T-helper 22 cell (primary cell): ENCODE measurements at regions not wholly inside any gene's neighbourhood (a gene's known extent, or its start where the extent isn't known, plus 50 kb on each side); places are given as distances from the start of the nearest gene placed in this dataset.

Experiments used
- DNase-seq: peaks from one replicate; pipeline ENCODE4 v3.0.0-alpha.2; 2020; ENCODE audit warnings: low read depth

GRCh38 chr10:128897401-128898129 is 569.5 kb upstream of the MGMT start:
- no peak for DNase-seq

GRCh38 chr10:128898133-128898915 is 568.7 kb upstream of the MGMT start:
- no peak for DNase-seq

- DNase-seq, result no peak
Measured at GRCh38 chr10:128898916-128899195, 568.2 kb upstream of the MGMT start.

GRCh38 chr10:128900456-128900855 is 566.6 kb upstream of the MGMT start:
- no peak for DNase-seq

GRCh38 chr10:128901236-128901635 is 565.8 kb upstream of the MGMT start:
- DNase-seq, result no peak

- no peak for DNase-seq
Measured at GRCh38 chr10:128902031-128902710, 564.9 kb upstream of the MGMT start.

- no peak for DNase-seq
Measured at GRCh38 chr10:128907155-128907941, 559.7 kb upstream of the MGMT start.

- DNase-seq, result no peak
Measured at GRCh38 chr10:128908099-128908498, 558.9 kb upstream of the MGMT start.

- DNase-seq, result no peak
Measured at GRCh38 chr10:128908499-128908898, 558.5 kb upstream of the MGMT start.

- DNase-seq, result no peak
Measured at GRCh38 chr10:128912568-128913311, 554.3 kb upstream of the MGMT start.

- DNase-seq, result no peak
Measured at GRCh38 chr10:128914681-128915080, 552.4 kb upstream of the MGMT start.

- DNase-seq, result no peak
Measured at GRCh38 chr10:128915630-128916029, 551.4 kb upstream of the MGMT start.

GRCh38 chr10:128916383-128916782 is 550.7 kb upstream of the MGMT start:
- DNase-seq, result no peak

GRCh38 chr10:128921389-128922022 is 545.5 kb upstream of the MGMT start:
- no peak for DNase-seq

GRCh38 chr10:128922172-128922571 is 544.9 kb upstream of the MGMT start:
- DNase-seq, result no peak

- DNase-seq, result no peak
Measured at GRCh38 chr10:128922619-128923196, 544.3 kb upstream of the MGMT start.

- DNase-seq, result no peak
Measured at GRCh38 chr10:128924918-128925317, 542.1 kb upstream of the MGMT start.

GRCh38 chr10:128926711-128927110 is 540.3 kb upstream of the MGMT start:
- no peak for DNase-seq

- no peak for DNase-seq
Measured at GRCh38 chr10:128927497-128928161, 539.4 kb upstream of the MGMT start.

GRCh38 chr10:128928231-128928836 is 538.7 kb upstream of the MGMT start:
- DNase-seq, result no peak
